Kidney (tissue), 13 donors: ENCODE measurements at regions not wholly inside any gene's neighbourhood (a gene's known extent, or its start where the extent isn't known, plus 50 kb on each side); places are given as distances from the start of the nearest gene placed in this dataset.
A peak's percentile ranks its signal among the peaks of the same experiment; 100 is the strongest.

Experiments
- DNase-seq, 5 donors: peaks; one replicate each; pipeline ENCODE4 v3.0.0-alpha.2; 2013 to 2020
- FAIRE-seq: peaks from 2 replicates; lab custom pipeline; 2012; peaks lifted over from hg19 to GRCh38; lab: Jason Lieb, UNC
- H3K27ac ChIP-seq, 2 donors: one replicate each; pipeline ENCODE4 v1.7.0; 2013; ENCODE audit warnings: low read depth in 2 of 2, low read length in 2 of 2, inconsistent platforms in 1 of 2
- H3K27me3 ChIP-seq: one replicate; pipeline ENCODE4 v1.7.1; 2013; ENCODE audit warnings: low read length, inconsistent platforms; ENCODE audit not compliant: control insufficient read depth, insufficient read depth
- H3K36me3 ChIP-seq, 3 donors: one replicate each; pipeline versions ENCODE4 v1.7.0 to v1.7.1; 2013; ENCODE audit warnings: low read length in 3 of 3, control low read depth in 1 of 3, inconsistent platforms in 1 of 3; ENCODE audit not compliant: insufficient read depth in 3 of 3, control insufficient read depth in 2 of 3
- H3K4me1 ChIP-seq, 3 donors: one replicate each; pipeline versions ENCODE4 v1.7.0 to v1.7.1; 2013; ENCODE audit warnings: low read length in 3 of 3, inconsistent platforms in 1 of 3, low read depth in 1 of 3; ENCODE audit not compliant: control insufficient read depth in 2 of 3, insufficient read depth in 2 of 3
- H3K4me3 ChIP-seq, 3 donors: one replicate each; pipeline versions ENCODE4 v1.7.0 to v1.8.1; 2013; ENCODE audit warnings: low read length in 3 of 3, control low read depth in 1 of 3, inconsistent platforms in 1 of 3
- H3K9ac ChIP-seq, 3 donors: one replicate each; pipeline versions ENCODE4 v1.7.0 to v1.7.1; 2013; ENCODE audit warnings: low read length in 3 of 3, control low read depth in 1 of 3, inconsistent platforms in 1 of 3
- H3K9me3 ChIP-seq, 3 donors: one replicate each; pipeline versions ENCODE4 v1.7.0 to v1.7.1; 2013; ENCODE audit warnings: low read length in 3 of 3, control low read depth in 1 of 3, inconsistent platforms in 1 of 3; ENCODE audit not compliant: control insufficient read depth in 2 of 3, insufficient read depth in 1 of 3
- intact Hi-C: fragments of 100-400 bp; cut with DNase I; formaldehyde crosslinking; loops from one replicate; pipeline ENCODE4 v1.11.1; 2022
- TF ChIP-seq, protein P1 (sequence below): IDR thresholded peaks from 3 replicates; pipeline ENCODE4 v1.5.1; 2012; ENCODE audit warnings: mild to moderate bottlenecking, moderate library complexity, borderline replicate concordance; ENCODE audit not compliant: insufficient read depth; ENCODE audit errors: extremely low read depth
- donor health status: control.
- donor health status: control.
- donor health status: control.
- donor health status: control.
- donor health status: control.
- donor health status: DM: yes; HTN: yes; CAD: no.
- donor health status: Normal renal cell carcinoma (clear cell type).

DNA sequence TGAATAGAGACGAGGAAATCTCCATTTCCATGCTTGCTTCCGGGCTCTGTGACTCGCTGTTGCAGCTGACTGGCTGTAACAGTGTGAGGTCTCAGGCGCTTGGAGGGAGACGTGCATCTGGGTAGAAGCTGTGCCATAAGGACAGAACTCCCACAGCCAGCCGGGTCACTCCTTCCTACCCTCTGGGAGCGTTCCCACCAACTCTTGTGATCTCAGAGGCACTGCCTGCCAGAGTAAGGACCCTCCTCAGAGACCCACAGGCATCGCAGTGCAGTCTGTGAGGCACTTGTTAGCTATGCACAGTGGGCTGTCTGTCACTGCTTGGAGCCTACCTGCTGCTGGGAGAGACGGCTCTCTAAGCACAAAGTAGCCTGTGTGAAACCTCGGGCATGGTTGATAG lies 203.4 kb upstream of the SEMA6A start:
- H3K9me3 ChIP-seq, result no peaks in the 10 kb centered on the region
- H3K9ac ChIP-seq, result no peak overlapping the region
- no peak overlapping the region for H3K27ac ChIP-seq
- peak in 4 of 5 donors; percentile 38 to 77 (median 52) for DNase-seq
- no peak for FAIRE-seq
- H3K36me3 ChIP-seq, result no peaks in the 10 kb centered on the region
- H3K4me1 ChIP-seq, result peaks cover 0 to 5% (median 0%) of the 10 kb centered on the region in 3 donors
- peak overlapping the region in 2 of 3 donors; percentile 28 to 34 for H3K4me3 ChIP-seq
- no peaks in the 10 kb centered on the region for H3K27me3 ChIP-seq
- intact Hi-C loops, result no loop called here
- TF ChIP-seq, protein P1, sequence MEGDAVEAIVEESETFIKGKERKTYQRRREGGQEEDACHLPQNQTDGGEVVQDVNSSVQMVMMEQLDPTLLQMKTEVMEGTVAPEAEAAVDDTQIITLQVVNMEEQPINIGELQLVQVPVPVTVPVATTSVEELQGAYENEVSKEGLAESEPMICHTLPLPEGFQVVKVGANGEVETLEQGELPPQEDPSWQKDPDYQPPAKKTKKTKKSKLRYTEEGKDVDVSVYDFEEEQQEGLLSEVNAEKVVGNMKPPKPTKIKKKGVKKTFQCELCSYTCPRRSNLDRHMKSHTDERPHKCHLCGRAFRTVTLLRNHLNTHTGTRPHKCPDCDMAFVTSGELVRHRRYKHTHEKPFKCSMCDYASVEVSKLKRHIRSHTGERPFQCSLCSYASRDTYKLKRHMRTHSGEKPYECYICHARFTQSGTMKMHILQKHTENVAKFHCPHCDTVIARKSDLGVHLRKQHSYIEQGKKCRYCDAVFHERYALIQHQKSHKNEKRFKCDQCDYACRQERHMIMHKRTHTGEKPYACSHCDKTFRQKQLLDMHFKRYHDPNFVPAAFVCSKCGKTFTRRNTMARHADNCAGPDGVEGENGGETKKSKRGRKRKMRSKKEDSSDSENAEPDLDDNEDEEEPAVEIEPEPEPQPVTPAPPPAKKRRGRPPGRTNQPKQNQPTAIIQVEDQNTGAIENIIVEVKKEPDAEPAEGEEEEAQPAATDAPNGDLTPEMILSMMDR, result no peak

DNA sequence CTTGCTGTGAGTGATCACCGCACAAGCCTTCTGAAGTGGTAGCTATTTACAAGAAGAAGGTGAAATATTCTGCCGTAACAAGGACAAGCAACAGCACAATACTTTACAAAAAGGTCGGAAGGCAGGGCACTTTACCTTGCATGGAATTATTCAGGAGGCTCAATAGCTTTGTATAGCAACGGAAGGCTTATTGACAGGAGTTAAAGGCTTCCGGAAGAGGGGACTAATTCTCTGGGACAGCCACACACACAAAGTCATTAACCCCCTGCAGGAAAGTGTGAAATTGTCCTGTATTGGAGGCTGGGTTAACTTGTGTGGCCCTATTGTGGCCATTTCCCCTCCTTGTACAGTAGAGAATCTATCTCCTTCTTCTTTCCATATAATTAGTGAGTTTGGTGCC lies 199.3 kb upstream of the SEMA6A start:
- Histone ChIP-seq H3K9ac (no peak overlapping the region), H3K9me3 (no peaks in the 10 kb centered on the region), H3K4me1 (peaks cover 0 to 5% (median 0%) of the 10 kb centered on the region in 3 donors), H3K4me3 (no peak overlapping the region), H3K36me3 (no peaks in the 10 kb centered on the region), H3K27me3 (no peaks in the 10 kb centered on the region), H3K27ac (no peak overlapping the region)
- FAIRE-seq, result no peak
- DNase-seq, result no peak
- TF ChIP-seq, protein P1, result no peak
- intact Hi-C loops, result no loop called here

DNA sequence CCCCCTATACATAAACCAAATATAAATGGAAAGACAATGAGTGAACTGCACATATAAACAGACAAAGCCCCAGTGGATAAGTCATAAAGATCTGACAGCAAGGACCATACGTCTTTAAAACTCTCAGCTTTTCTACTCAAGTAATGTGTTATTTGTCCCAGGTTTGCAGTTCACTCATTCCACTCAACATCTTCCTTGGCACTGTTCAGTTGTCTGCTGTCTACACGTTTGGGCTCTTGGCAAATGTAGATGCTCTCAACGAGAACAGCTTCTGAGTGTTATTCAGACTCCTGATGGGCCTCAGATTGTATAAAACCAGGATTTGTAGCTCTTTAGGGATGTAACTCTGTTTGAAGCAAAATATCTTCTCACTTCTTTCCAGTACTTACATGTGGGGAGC lies 198.2 kb upstream of the SEMA6A start:
- no peaks in the 10 kb centered on the region for H3K4me1 ChIP-seq
- no peak overlapping the region for H3K27ac ChIP-seq
- H3K4me3 ChIP-seq, result no peak overlapping the region
- FAIRE-seq, result no peak
- DNase-seq, result no peak
- H3K27me3 ChIP-seq, result no peaks in the 10 kb centered on the region
- no peak overlapping the region for H3K9ac ChIP-seq
- TF ChIP-seq, protein P1, result no peak
- intact Hi-C loops, result no loop called here
- H3K9me3 ChIP-seq, result no peaks in the 10 kb centered on the region
- H3K36me3 ChIP-seq, result no peaks in the 10 kb centered on the region

DNA sequence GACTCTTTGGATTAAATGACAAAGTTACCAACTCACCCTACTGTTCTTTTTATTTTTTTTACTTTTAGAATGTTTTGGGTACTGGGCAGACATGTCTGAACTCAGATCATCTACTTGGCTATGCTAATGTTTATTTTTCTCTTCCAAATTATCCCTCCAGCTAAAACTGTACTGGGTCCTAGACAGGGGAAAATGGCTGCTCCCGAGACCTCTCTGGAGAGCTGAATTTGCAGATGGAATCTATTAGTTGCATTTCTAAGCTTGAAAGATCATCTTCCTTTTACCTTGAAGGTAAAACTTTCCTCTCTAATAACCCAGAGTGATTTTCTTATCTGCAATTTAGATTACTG lies 197.5 kb upstream of the SEMA6A start:
- FAIRE-seq (no peak), DNase-seq (no peak)
- Histone ChIP-seq H3K36me3 (no peaks in the 10 kb centered on the region), H3K27ac (no peak overlapping the region), H3K4me3 (no peak overlapping the region), H3K9ac (no peak overlapping the region), H3K4me1 (no peaks in the 10 kb centered on the region), H3K27me3 (no peaks in the 10 kb centered on the region), H3K9me3 (no peaks in the 10 kb centered on the region)
- intact Hi-C loops, result no loop called here
- TF ChIP-seq, protein P1, result no peak
